Right lobe of liver (tissue), 6 donors: ENCODE measurements at regions not wholly inside any gene's neighbourhood (a gene's known extent, or its start where the extent isn't known, plus 50 kb on each side); places are given as distances from the start of the nearest gene placed in this dataset.
"Not testable (repeated sequence)": the region's sequence is repeated elsewhere in the genome, so short reads cannot be mapped to it uniquely, and the experiment has no call there.

Experiments used
- ATAC-seq, 4 donors: fragments of 200-7000 bp; cut with Tn5 transposase; one replicate each; pipeline ENCODE4 v1.9.1; 2020; ENCODE audit warnings: mild to moderate bottlenecking in 4 of 4, moderate library complexity in 4 of 4
- DNase-seq, 3 donors: peaks; one replicate each; pipeline ENCODE4 v3.0.0-alpha.2; 2020
- H3K27ac ChIP-seq, 3 donors: fragments of 200-600 bp; one replicate each; pipeline ENCODE4 v1.8.0; 2022
- H3K27me3 ChIP-seq, 2 donors: fragments of 200-600 bp; one replicate each; pipeline ENCODE4 v1.8.0; 2022
- H3K36me3 ChIP-seq, 4 donors: fragments of 200-600 bp; sonication (generic) in 1 of 4; one replicate each; pipeline versions ENCODE4 v1.5.1 to v1.8.0; 2017 to 2022; ENCODE audit warnings: control low read depth in 1 of 4
- H3K4me1 ChIP-seq, 4 donors: fragments of 200-600 bp; sonication (generic) in 1 of 4; one replicate each; pipeline versions ENCODE4 v1.5.1 to v1.8.0; 2017 to 2022; ENCODE audit warnings: control low read depth in 1 of 4
- H3K4me3 ChIP-seq, 3 donors: fragments of 200-600 bp; one replicate each; pipeline ENCODE4 v1.8.0; 2022
- H3K9me3 ChIP-seq, 4 donors: fragments of 200-600 bp; sonication (generic) in 1 of 4; one replicate each; pipeline versions ENCODE4 v1.5.1 to v1.8.0; 2017 to 2022; ENCODE audit warnings: control low read depth in 1 of 4
- CTCF ChIP-seq, 4 donors: fragments of 200-600 bp in 3 of 4; fragments of 450-650 bp in 1 of 4; IDR thresholded peaks; one replicate each; pipeline versions ENCODE4 v1.5.1 to v1.8.0; 2016 to 2022; ENCODE audit warnings: antibody characterized with exemption in 4 of 4, mild to moderate bottlenecking in 2 of 4
- POLR2A ChIP-seq: fragments of 450-650 bp; IDR thresholded peaks from one replicate; pipeline ENCODE4 v1.6.1; 2017; ENCODE audit warnings: antibody characterized with exemption, mild to moderate bottlenecking
- WGBS: methylation state at CpG from one replicate; pipeline ENCODE4 v1.1.6; 2018; ENCODE audit warnings: low coverage, low lambda C conversion rate; ENCODE audit not compliant: insufficient coverage; ENCODE audit errors: missing lambda C conversion rate; 5-methylcytosine and 5-hydroxymethylcytosine counted together
- intact Hi-C, 2 donors: fragments of 100-400 bp; cut with DNase I; formaldehyde crosslinking; loops; one replicate each; pipeline versions ENCODE4 v1.11.2 to v1.14.1; 2022
- donor health status: DM: no; HTN: yes; CAD: no.
- donor health status: DM: no; HTN: no; CAD: no.
- donor health status: DM: no; HTN: no; CAD: no.
- donor health status: DM: no; HTN: yes; CAD: no.
- donor health status: DM: no; HTN: yes; CAD: no.

GRCh38 chr3:34676436-34676835, 878.0 kb downstream of the PDCD6IP start:
- no peak overlapping the region for H3K27ac ChIP-seq
- TF ChIP-seq CTCF (IDR thresholded peaks at IDR 0.05) (no peak), POLR2A (no peak)
- H3K4me3 ChIP-seq, result no peak overlapping the region
- ATAC-seq (no peak), DNase-seq (no peak)
- 68% methylated on average over 3 of the region's 3 CpGs for WGBS
- no peaks in the 10 kb centered on the region for H3K27me3 ChIP-seq
- H3K4me1 ChIP-seq, result no peaks in the 10 kb centered on the region
- intact Hi-C loops, result no loop called here
- H3K36me3 ChIP-seq, result no peaks in the 10 kb centered on the region
- H3K9me3 ChIP-seq, result no peaks in the 10 kb centered on the region

GRCh38 chr3:34678575-34678974, 880.1 kb downstream of the PDCD6IP start:
- Histone ChIP-seq H3K36me3 (no peaks in the 10 kb centered on the region), H3K9me3 (no peaks in the 10 kb centered on the region), H3K4me3 (no peak overlapping the region), H3K27ac (no peak overlapping the region), H3K4me1 (no peaks in the 10 kb centered on the region), H3K27me3 (no peaks in the 10 kb centered on the region)
- ATAC-seq (no peak), DNase-seq (no peak)
- TF ChIP-seq POLR2A (no peak), CTCF (IDR thresholded peaks at IDR 0.05) (no peak)
- intact Hi-C loops, result no loop called here

- H3K9me3 ChIP-seq, H3K4me3 ChIP-seq, DNase-seq, H3K27ac ChIP-seq, intact Hi-C loops, H3K4me1 ChIP-seq, ATAC-seq, H3K36me3 ChIP-seq, H3K27me3 ChIP-seq: not testable (repeated sequence)
- WGBS, result 33% methylated on average over 1 of the region's 1 CpG
Observed at GRCh38 chr3:34679055-34679454, 880.6 kb downstream of the PDCD6IP start.

- no peak overlapping the region for H3K27ac ChIP-seq
- DNase-seq (peak; percentile 52 to 68 (median 60)), ATAC-seq (peak; percentile 47 to 65 (median 62))
- WGBS, result 37% methylated on average over 4 of the region's 4 CpGs
- H3K36me3 ChIP-seq, result no peaks in the 10 kb centered on the region
- intact Hi-C loops, result loop anchor here (10.0 kb wide), 1 partner anchor 799 kb away; no protein-coding TSS in a partner anchor
- no peak overlapping the region for H3K4me3 ChIP-seq
- no peaks in the 10 kb centered on the region for H3K9me3 ChIP-seq
- TF ChIP-seq CTCF (IDR thresholded peaks at IDR 0.05) (peak; percentile 56 to 62 (median 57)), POLR2A (no peak)
- no peaks in the 10 kb centered on the region for H3K4me1 ChIP-seq
- no peaks in the 10 kb centered on the region for H3K27me3 ChIP-seq
Observed at GRCh38 chr3:34683851-34684250, 885.4 kb downstream of the PDCD6IP start.

- H3K27ac ChIP-seq, result no peak overlapping the region
- WGBS, result 45% methylated on average over 1 of the region's 1 CpG
- intact Hi-C loops, result loop anchor here (10.0 kb wide), 1 partner anchor 802 kb away; no protein-coding TSS in a partner anchor
Observed at GRCh38 chr3:34686541-34686940, 888.1 kb downstream of the PDCD6IP start.

More at GRCh38 chr3:34686541-34686940, 888.1 kb downstream of the PDCD6IP start:
- Histone ChIP-seq H3K4me1 (no peaks in the 10 kb centered on the region), H3K4me3 (no peak overlapping the region), H3K9me3 (no peaks in the 10 kb centered on the region), H3K36me3 (no peaks in the 10 kb centered on the region), H3K27me3 (no peaks in the 10 kb centered on the region)
- no peak for TF ChIP-seq POLR2A
- TF ChIP-seq CTCF (IDR thresholded peaks at IDR 0.05), result no peak
- ATAC-seq (no peak), DNase-seq (no peak)
